Limb (tissue), 2 donors: ENCODE measurements at regions not wholly inside any gene's neighbourhood (a gene's known extent, or its start where the extent isn't known, plus 50 kb on each side); places are given as distances from the start of the nearest gene placed in this dataset.
A peak's percentile ranks its signal among the peaks of the same experiment; 100 is the strongest.

Experiments
- DNase-seq, 2 donors: peaks; one replicate each; pipeline ENCODE4 v3.0.0-alpha.2; 2016; ENCODE audit errors: extremely low spot score in 2 of 2

DNA sequence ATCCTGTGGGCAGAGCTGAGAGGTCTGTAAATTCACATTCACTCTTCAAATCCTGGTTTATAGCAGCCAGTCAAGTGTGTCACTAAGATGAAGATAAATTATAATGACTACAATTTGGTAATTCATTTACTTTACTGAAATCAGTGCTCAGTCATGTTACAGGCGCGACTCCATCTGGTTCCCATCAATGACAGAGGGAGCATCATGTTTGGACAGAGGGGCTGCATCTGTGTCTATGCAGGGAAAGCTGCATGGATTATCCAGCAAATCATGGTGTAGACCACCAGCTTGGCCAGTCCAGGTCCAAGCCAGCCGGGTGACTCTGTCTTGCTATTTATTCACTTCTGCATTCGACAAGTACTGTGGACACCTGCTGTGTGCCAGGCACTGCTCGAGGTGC lies 214.1 kb upstream of the ZNF32 start:
- DNase-seq, result peak in 1 of 2 donors; percentile 7

DNA sequence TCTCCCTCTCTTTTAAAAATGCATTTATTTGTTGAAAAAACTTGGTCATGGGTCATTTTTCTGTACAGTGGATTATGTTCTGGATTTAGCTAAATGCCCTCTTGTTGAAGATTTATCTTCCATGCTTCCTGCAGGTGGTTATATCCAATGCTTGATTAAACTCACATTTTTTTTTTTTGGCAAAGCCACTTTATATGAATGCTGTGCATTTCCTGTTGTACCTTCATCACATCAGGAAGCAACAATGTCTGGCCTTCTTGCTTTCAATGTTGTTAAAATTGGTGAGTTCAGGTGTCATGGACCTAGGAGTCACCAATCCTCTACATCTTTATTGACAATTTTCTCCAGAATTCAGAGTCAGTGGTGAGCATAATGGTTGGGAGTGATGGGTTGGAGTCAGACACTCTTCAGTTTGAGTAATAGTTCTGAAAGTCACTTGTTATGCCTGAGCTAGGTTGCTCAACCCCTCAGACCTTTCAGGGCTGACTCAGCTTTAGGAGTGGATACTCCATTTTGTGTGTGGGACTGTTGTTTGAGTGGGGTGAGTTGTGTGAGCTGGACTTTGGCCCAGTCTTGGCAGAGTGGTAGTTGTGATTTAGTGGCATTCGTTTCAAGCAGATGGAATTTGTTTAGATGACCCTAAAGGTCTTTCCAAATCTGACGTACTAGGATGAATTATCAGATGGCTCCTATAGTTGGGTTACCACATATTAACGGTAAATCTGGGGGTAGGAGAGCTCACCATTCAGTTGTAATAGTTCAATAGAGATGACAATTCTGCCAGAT lies 213.5 kb upstream of the ZNF32 start:
- DNase-seq, result peak in 1 of 2 donors; percentile 2

DNA sequence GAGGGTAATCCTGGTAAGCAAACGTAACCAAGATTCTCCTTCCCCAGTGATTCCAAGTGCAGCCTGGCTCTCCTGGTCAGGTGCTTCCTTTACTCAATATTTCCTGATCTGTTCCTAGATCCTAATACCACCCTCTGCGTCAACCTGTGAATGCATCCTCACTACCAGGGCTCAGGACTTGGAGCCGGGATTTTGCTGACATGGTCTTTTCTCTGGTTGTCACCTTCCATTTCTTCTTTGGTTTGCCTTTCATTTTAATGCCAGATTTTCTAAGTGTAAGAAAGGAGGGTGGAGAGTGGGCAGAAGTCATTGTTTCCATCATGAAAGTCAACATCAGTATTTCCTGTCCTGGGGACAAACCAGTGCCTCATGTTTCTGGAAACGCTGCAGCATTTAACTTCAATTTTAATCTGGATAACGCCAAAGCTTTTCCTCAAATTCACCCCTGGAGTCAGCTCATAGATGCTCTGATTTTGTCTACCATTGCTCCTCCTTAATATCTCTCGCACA lies 210.4 kb upstream of the ZNF32 start:
- DNase-seq, result no peak

DNA sequence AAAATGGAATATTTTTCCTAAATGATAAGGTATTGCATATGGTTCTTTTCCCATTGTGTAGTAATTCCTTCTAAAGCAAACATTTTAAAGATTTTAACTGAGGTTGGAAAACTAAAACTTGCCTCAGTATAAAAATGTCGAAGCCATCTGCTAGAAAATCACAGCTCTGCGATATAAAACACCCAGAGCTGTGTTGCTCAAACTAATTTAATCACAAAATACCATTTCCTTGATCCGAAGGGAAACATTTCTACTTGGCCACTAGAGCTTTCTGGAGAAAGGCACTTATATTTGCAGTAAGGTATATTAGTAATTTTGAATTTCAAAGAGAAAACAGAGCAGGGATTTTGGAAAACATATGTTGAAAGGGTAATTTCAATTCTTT lies 209.2 kb upstream of the ZNF32 start:
- DNase-seq, result no peak

DNA sequence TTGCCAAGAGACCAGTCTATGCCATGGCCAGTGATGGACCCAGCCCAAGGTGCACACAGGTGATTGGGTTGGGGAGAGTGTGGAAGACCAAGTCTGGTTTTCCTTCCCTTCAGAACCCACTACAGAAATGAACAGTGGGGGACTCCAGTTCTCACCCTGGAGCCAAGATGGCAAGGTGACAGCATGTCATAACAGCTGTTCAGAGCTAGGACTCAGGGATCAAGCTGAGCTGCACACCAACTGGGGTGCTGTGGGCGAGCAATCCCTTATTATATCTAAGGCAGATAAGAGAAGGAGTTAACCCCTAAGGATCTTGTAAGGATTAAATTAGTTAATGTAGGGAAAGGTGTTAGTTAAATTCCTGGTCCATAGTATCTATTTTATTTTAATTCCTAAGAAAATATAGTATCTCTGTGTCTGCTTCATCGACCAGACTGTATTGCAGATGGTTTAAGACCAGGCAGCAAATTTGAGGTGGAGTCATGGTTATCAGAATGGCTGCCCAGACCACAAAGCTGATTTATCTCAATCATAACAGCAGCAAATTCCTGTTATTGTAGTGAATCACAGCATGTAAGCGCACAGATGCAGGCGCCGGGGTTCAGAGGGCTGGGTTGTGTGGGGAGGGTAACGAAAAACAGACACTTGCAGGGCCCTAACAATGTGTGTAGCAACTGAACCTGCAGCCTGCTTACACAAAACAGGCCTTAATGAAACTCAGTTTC lies 208.7 kb upstream of the ZNF32 start:
- no peak for DNase-seq

DNA sequence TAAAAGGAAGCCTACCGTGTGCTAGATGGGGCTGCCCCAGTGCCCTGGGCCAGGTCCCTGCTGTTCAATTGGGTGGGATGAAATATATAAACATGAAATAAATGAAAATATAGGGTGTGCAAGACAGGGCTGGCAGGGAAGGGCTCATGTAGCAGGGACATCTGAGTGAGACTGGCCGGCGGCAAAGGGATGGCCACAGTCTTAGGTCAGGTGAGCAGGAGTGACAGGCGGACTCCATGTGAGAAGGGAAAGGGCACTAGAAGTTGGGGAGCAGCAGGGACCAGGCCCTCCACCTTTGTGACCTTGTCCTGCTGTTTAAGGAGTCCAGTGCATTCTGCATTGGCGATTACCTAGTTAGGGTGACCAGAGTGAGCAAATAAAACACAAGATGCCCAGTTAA lies 207.6 kb upstream of the ZNF32 start:
- DNase-seq, result no peak

DNA sequence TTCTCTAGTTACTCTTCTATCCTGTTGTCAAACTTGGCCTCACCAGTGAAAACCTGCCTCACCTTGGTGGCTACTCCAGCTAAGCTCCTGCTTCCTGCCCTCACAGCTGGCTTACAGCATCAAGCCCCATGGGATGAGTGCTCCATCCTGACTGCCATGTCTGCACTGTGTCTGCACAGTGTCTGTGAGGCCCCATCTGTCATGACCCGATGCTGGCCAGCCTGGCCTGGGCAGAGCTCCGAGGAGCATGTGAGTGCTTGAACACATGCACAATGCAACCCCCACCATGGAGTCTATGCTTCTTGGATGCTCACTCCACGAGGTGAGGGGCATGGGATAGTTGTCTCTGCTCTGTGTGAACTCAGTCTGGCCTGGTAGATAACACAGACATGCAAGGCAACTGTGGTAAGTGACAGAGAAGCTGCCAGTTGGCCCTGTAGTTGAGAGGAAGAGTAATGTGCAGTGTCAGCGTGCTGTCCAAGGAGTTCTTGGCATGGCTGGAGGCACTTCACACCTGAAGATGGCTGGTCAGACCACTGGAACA lies 207.1 kb upstream of the ZNF32 start:
- no peak for DNase-seq

DNA sequence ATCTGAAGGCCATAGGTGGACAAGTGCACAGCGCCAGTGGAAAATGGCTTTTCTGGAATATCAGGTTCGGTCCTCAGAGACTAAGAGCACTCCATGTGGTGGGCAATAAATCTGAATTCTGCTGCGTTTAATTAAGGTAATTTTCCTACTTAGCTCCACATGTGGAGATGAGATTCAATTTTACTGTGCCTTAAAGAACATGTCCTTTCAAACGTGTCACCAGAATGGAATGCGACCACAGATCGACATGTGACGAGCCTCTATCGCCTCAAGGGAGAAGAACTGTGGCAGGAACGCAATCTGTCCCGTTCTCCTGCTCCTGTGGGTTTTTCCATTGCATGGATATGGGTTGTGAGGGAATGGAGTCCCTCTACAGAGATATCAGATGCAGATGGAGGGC lies 205.3 kb upstream of the ZNF32 start:
- DNase-seq, result no peak

DNA sequence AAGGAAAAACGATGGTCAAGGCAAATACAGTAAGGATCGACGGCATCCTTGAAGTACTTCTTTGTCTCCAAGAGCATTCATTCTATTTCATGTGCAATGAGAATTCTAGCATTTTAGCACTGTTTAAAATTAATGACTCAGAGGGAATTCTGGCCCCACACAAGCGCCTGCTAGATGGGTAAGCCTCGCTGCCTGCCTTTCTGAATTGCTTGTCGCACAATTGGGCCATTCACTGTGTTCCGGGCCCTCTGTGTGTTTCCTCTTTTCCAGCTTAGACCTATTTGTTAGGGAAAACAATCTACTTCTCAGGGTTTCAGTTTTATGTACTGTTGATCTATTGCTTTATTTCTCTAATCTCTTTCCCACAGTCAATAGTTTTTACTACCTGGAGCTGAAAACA lies 204.7 kb upstream of the ZNF32 start:
- DNase-seq, result no peak

DNA sequence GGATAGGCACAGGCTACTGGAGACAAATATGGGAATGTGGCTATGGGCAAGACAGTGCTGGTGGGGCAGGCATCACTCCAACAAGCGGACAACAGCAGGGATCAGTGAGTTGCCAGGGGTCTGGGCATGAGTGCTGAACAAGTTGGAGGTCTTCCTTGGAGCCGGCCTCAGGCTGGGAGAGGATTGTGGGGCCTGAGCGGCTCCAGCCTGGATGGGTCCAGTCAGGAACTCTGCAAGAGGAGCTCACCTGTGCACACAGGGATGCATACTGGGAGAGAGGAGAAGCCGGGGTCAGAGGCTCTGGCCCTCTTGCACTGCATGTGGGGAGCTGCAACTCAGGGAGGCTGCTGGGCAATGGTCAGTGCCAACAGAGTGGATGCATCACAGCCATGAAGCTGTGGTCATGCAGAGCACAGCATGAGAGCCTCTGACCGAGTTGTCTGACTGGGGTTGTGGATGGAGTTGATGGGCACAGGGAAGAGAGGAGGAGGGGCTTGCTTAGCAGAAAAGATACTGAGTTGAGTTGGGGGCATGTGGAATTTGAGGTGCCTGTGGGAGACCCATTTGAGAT lies 204.0 kb upstream of the ZNF32 start:
- no peak for DNase-seq

DNA sequence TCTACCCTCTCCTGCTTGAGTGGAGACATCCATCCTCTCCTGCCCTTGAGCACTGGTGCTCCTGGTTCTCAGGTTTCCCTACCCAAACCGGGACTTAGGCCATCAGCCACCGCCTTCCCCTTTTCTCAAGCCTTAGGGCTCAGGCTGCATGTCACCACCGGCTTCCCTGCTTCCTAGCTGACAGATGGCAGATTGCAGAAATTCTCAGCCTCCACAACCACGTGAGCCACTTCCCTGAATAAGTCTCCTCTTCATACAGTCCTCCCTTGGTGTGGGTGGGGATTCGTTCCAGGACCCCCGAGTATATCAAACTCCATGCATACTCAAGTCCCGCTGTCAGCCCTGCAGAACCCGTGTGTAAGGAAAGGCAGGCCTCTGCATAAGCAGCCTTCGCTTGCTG lies 203.5 kb upstream of the ZNF32 start:
- no peak for DNase-seq

DNA sequence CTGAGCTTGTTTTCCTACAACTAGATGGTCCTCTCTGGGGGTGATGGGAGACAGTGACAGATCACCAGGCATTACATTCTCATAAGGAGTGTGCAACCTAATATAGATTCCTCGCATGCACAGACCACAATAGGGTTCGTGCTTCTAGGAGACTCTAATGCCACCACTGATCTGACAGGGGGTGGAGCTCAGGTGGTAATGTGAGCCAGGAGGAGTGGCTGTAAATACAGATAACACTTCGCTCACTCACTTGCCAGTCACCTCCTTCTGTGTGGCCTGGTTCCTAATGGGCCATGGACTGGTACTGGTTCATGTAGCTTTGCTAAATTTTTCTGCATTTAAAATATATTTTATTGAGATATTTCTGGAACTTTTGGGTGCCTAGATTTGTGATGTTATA lies 202.3 kb upstream of the ZNF32 start:
- DNase-seq, result no peak

DNA sequence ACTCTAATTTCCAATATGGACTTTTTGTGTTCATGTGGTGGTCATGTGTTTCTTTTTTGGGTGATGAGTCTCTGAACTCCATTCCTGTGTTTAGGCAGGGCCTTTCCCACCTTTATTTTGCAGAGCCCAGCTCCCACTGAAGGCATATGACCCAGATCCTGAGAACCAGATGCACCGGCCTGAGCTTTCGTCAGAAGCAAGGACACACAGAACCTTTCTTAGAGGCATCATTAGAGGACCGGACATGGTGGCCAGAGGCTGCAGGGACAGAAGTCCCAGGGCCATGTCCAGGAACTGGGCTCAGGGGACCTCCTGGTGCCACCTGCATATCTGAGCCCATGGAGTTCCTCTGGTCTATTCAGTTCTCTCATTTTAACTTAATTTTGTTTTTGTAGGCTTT lies 200.9 kb upstream of the ZNF32 start:
- DNase-seq, result peak in 1 of 2 donors; percentile 4

DNA sequence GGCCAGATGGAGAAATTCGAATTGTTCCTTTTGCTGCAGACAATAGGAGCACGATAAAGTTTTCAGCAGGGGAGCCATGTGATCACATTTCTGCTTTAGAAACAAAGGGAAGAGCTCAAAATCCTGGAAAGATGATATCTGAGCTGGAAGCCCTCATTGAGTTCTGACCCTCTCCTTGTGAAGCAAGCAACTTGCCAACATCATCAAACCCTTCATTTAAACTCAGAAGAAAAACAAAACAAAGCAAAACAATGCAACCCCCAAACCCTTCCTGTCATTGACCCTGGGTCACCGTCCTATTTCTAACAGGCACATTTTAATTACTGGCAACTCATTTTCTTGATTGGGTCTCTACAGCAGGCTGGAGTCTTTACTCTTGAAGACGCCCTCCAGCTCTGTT lies 198.3 kb upstream of the ZNF32 start:
- DNase-seq, result peak in 1 of 2 donors; percentile 13

DNA sequence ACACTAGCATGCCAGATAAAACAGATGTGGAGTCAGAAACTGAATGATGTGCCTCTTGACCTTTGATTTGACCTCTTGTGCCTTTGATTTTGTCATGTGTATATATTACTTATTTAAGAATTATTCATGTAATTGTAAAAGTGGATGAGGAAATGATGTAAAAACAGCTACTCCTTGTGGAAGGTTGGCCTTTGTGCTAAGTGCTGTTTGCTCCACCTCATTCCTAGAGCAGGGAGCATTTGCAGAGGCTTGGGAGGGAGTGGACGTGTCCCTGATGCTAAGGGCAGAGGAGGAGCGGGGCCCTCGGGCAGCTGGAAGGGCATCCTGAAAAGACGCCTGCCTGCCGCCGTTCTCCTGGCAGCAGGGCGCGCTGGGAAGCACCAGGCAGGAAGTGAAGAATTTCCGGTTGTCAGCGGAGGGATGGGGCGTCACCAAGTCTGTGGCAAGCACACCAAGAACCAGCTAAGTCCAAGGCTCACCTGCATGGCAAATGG lies 197.6 kb upstream of the ZNF32 start:
- DNase-seq, result peak in 1 of 2 donors; percentile 26

DNA sequence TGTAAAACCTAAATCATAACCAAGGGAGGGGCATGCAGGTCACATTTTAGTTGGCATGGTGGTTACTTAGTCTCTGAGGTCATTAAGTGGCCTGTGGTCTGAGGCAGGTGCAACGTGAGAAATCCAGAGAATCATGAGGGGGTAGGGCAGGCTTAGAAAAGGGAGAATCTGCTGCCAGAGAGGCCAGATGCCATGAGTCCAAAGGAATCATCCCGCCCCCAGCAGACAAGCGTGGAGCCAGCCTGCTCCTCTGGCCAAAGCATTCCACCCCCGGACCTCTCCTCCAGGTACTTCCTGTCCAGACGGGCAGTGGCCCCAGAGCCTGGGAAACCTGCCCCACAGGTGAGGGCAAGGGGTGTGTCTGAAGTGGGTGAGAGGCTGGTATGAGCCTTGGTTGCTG lies 196.4 kb upstream of the ZNF32 start:
- peak in 1 of 2 donors; percentile 12 for DNase-seq

DNA sequence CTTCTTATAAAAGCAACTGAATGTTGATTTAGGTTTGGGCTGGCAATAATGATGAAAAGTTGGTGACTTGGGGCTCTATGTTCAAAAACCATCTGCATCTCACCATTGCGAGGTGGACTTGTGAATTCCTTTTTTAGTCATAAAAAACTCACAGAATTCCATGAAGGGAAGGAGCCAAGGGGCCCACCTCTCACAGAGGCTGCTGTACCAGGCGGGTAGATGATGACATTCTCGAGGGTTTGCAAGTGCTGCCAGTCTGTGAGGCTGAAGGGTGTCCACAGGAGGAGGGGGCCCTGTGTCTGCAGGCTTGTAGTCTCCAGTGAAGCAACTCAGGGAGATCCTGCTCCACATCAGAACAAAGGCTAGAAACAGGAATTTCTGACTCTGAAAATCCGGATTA lies 195.5 kb upstream of the ZNF32 start:
- peak in 1 of 2 donors; percentile 11 for DNase-seq

DNA sequence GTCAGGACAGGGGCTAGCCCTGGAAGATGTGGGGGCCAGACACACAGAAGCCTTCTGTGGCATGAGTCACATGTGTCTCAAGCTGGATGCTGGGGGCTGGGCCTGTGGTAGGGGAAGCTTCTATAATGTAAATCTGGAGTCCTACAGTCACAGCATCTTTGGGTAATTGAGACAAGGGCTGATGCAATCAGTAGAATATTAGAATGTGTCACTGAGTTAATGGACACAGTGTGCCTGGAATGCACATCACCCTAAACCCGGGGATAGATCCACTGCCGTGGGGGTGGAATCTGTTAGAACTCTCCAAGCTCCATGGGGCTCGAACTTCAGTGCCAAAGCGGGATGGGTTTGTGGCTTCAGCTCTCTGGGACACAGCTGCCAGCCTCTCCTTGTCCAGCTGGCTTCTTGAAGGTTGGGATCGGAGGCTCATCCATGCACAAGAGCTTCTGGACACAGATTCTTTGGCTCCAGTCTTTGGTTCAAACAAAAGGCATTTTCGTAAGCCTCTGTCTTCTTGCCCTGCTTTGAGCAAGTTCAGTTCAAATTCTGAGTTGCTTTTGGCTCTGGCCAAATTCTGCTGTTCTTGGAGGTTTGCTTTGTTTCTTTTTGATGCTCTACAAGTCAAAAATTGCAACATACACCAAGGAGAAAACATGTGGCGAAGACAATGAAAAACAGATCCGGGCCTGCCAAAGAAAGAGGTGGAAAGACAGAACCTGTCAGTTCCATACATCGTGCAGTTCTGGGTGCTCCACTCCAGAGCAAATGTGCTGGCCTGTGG lies 194.8 kb upstream of the ZNF32 start:
- peak in 1 of 2 donors; percentile 16 for DNase-seq

DNA sequence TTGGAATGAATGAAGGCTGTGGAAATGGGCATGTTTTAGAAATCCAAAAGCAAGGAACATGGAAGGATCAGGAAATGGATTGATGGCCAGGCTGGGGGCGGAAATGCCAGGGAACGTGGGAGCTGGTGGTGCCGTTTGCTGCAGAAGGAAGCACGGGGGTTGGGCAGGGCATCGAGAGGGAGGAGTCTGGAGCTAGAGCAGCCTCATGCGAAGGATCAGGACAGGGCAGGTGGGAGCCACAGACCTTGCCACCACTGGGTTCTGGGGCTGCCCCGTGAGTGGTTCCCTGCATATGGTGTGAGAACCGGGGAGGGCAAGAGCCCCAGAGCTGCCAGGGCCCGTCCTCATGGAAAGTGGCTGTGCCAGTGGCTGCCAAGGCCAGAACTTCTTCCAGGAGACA lies 193.8 kb upstream of the ZNF32 start:
- peak in 1 of 2 donors; percentile 11 for DNase-seq

DNA sequence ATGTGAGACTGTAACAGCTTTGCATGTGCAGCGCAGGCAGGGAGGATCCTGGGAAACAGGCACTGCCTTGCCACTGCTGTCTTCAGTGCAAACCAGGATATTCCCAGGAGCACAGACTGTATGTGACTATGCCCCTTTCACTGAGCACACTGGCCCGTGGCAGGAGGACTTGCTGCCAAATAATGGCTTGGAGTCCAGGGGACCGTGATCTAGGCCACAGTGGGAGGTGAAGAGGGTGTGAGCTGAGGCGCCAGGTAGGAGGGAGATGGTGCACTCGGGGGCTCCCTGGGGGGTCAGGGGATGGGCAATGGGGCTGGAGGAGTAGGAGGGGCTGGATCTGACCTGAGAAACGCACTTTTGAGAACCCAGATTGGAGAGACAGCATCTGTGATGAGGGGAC lies 193.4 kb upstream of the ZNF32 start:
- peak in 1 of 2 donors; percentile 15 for DNase-seq

DNA sequence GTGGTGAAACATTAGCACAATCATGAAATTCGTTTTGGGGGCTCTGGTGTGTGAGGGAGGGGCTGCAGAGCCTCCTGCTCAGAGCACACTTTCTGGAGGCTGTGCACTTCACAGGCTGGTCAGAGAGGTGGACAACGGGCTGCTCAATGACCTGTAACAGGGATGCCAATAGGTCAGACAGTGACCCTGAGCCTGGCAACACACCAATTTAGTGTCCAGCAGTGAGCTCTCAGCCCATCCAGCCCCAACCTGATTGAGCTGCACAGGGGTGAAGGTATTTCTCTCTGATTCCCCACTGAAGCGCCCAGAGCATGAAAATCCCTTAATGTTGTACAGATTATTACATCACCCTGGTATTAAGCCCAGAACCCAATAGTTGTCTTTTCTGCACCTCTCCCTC lies 191.3 kb upstream of the ZNF32 start:
- peak in 1 of 2 donors; percentile 4 for DNase-seq
